ENCODE measurements at regions not wholly inside any gene's neighbourhood (a gene's known extent, or its start where the extent isn't known, plus 50 kb on each side); places are given as distances from the start of the nearest gene placed in this dataset.

DNA sequence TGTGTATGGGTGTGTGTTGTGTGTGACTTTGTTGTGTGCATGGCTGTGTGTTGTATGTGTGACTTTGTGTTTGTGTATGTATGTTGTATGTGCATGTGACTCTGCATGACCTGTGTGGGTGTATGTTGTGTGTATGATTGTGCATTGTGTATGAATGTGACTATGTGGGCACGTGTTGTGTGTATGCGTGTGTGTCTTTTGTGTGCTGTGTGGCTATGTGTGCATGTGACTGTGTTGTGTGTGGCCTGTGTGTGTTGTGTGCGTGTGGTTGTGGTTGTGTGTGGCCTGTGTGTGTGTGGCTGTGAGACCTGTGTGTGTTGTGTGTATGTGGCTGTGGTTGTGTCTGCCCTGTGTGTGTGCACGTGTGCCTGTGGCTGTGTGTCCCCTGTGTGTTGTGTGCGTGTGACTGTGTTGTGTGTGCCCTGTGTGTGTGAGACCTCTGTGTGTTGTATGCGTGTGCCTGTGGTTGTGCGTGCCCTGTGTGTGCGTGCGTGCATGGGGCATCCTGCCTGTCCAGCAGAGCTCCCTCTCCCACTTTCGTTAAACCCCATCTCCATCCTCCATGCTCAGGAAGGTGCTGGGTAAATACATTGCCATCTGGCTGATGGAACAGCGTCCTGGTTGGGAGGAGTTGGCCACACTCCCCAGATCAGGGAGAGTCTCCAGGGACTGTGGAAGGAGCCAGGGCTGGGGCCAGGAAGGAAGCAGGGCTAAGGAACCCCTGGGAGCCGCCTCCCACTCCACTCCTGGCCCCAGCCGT is 90.1 kb upstream of the GSE1 start:
- Histone ChIP-seq H3K9me3 (no peaks in the 10 kb centered on the region), H3K27me3 (no peaks in the 10 kb centered on the region), H3K4me1 (peaks cover 57% of the 10 kb centered on the region), H3K27ac (no peak overlapping the region), H3K4me3 (no peak overlapping the region), H3K36me3 (no peaks in the 10 kb centered on the region)
- TF ChIP-seq POLR2AphosphoS5 (IDR thresholded peaks at IDR 0.05) (no peak), EP300 (IDR thresholded peaks at IDR 0.05) (no peak)
- DNase-seq (ENCODE audit: low spot score in 2 of 2) = no peak
- 61% methylated on average over 11 of the region's 13 CpGs for WGBS

GRCh38 chr16:85523602-85524364 is 89.3 kb upstream of the GSE1 start:
- Histone ChIP-seq H3K27me3 (no peaks in the 10 kb centered on the region), H3K4me1 (peaks cover 57% of the 10 kb centered on the region), H3K36me3 (no peaks in the 10 kb centered on the region), H3K4me3 (no peak overlapping the region), H3K27ac (no peak overlapping the region), H3K9me3 (no peaks in the 10 kb centered on the region)
- no peak for DNase-seq (ENCODE audit: low spot score in 2 of 2)
- TF ChIP-seq POLR2AphosphoS5 (IDR thresholded peaks at IDR 0.05) (no peak), POLR2A (IDR thresholded peaks at IDR 0.05) (no peak), EP300 (IDR thresholded peaks at IDR 0.05) (no peak)
- TF ChIP-seq, protein P1, sequence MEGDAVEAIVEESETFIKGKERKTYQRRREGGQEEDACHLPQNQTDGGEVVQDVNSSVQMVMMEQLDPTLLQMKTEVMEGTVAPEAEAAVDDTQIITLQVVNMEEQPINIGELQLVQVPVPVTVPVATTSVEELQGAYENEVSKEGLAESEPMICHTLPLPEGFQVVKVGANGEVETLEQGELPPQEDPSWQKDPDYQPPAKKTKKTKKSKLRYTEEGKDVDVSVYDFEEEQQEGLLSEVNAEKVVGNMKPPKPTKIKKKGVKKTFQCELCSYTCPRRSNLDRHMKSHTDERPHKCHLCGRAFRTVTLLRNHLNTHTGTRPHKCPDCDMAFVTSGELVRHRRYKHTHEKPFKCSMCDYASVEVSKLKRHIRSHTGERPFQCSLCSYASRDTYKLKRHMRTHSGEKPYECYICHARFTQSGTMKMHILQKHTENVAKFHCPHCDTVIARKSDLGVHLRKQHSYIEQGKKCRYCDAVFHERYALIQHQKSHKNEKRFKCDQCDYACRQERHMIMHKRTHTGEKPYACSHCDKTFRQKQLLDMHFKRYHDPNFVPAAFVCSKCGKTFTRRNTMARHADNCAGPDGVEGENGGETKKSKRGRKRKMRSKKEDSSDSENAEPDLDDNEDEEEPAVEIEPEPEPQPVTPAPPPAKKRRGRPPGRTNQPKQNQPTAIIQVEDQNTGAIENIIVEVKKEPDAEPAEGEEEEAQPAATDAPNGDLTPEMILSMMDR (IDR thresholded peaks at IDR 0.05) = no peak
- 39% methylated on average over 4 of the region's 22 CpGs for WGBS

GRCh38 chr16:85524365-85524629 is 88.8 kb upstream of the GSE1 start:
- no peak overlapping the region for H3K27ac ChIP-seq

DNA sequence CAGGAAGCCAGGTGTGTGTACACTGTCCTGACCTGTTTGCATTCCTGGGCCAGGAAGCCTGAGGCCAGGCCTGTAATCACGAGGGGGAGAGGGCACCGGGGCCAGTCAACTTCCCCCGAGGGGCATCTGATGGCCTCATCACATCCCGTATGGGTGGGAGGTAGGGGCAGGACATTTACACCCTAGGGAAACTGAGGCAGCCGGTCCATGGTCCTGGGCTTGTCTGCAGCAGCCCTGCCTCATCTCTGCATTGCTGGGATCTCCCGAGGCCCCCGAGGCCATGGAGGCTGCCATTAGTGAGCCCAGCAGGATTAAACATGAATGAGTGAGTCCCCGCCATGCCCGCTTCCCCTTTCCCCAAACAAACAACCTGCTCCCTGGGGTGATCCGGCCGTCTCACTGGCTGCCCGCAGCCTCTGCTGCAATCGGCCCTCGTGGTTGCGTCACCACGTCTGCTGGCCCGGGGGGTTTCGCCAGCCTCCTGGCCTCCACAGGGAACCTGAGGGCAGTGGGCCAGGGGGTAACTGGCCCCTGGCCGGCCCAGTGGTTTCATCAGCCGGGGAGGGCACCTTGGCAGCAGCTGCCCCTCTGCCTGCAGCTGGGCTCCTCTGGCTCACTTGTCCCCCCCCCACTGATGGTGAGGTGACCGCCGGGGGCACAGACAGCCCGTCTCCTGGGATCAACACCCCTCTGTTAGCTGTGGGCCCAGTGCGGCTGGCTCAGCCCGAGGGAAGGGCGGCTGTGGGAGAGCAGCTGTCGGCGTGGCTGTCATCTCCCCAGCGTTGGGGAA is 88.3 kb upstream of the GSE1 start:
- DNase-seq (ENCODE audit: low spot score in 2 of 2) = peak in 1 of 2 donors; percentile 81
- no peak overlapping the region for H3K27ac ChIP-seq
- WGBS = 10% methylated on average over 3 of the region's 29 CpGs

More at GRCh38 chr16:85524365-85524629, 88.8 kb upstream of the GSE1 start:
- no peak for DNase-seq (ENCODE audit: low spot score in 2 of 2)
- Histone ChIP-seq H3K27me3 (no peaks in the 10 kb centered on the region), H3K36me3 (no peaks in the 10 kb centered on the region), H3K4me1 (peaks cover 57% of the 10 kb centered on the region), H3K9me3 (no peaks in the 10 kb centered on the region), H3K4me3 (no peak overlapping the region)
- WGBS = 88% methylated on average over 4 of the region's 8 CpGs
- TF ChIP-seq, protein P1 (IDR thresholded peaks at IDR 0.05) = no peak
- TF ChIP-seq POLR2A (IDR thresholded peaks at IDR 0.05) (no peak), POLR2AphosphoS5 (IDR thresholded peaks at IDR 0.05) (no peak), EP300 (IDR thresholded peaks at IDR 0.05) (no peak)

GRCh38 chr16:85525420-85526184 is 87.5 kb upstream of the GSE1 start:
- DNase-seq (ENCODE audit: low spot score in 2 of 2) = no peak
- H3K27me3 ChIP-seq = no peaks in the 10 kb centered on the region
- H3K27ac ChIP-seq = no peak overlapping the region
- no peaks in the 10 kb centered on the region for H3K36me3 ChIP-seq
- H3K4me1 ChIP-seq = peaks cover 54% of the 10 kb centered on the region
- no peaks in the 10 kb centered on the region for H3K9me3 ChIP-seq
- WGBS = 85% methylated on average over 8 of the region's 12 CpGs
- TF ChIP-seq, protein P1 (IDR thresholded peaks at IDR 0.05) = no peak
- TF ChIP-seq EP300 (IDR thresholded peaks at IDR 0.05) (no peak), POLR2AphosphoS5 (IDR thresholded peaks at IDR 0.05) (no peak), POLR2A (IDR thresholded peaks at IDR 0.05) (no peak)
- H3K4me3 ChIP-seq = no peak overlapping the region

More for the DNA sequence above, 88.3 kb upstream of the GSE1 start:
- no peak for TF ChIP-seq POLR2AphosphoS5 (IDR thresholded peaks at IDR 0.05)
- TF ChIP-seq POLR2A (IDR thresholded peaks at IDR 0.05) = no peak
- TF ChIP-seq, protein P1 (IDR thresholded peaks at IDR 0.05) = no peak
- no peak for TF ChIP-seq EP300 (IDR thresholded peaks at IDR 0.05)
- no peaks in the 10 kb centered on the region for H3K27me3 ChIP-seq
- H3K36me3 ChIP-seq = no peaks in the 10 kb centered on the region
- peaks cover 57% of the 10 kb centered on the region for H3K4me1 ChIP-seq
- H3K4me3 ChIP-seq = no peak overlapping the region
- H3K9me3 ChIP-seq = no peaks in the 10 kb centered on the region
